GM19455 (cell line): ENCODE measurements at regions not wholly inside any gene's neighbourhood (a gene's known extent, or its start where the extent isn't known, plus 50 kb on each side); places are given as distances from the start of the nearest gene placed in this dataset.
"Not testable (repeated sequence)": the region's sequence is repeated elsewhere in the genome, so short reads cannot be mapped to it uniquely, and the experiment has no call there.

Experiments
- ATAC-seq: cut with Tn5 transposase; IDR thresholded peaks from one replicate; pipeline ENCODE4 v1.9.1; 2021; ENCODE audit not compliant: unreplicated experiment

DNA sequence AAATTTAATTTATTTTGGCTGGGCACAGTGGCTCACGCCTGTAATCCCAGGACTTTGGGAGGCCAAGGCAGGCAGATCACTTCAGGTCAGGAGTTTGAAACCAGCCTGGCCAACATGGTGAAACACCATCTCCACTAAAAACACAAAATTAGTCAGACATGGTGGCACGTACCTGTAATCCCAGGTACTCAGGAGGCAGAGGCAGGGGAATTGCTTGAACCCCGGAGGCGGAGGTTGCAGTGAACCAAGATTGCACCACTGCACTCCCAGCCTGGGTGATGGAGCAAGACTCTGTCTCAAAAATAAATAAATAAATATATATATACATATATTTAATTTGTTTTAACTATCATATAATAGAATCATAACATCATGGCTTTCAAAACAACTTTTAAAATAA lies 482.1 kb upstream of the AUTS2 start:
- not testable (repeated sequence) for ATAC-seq

DNA sequence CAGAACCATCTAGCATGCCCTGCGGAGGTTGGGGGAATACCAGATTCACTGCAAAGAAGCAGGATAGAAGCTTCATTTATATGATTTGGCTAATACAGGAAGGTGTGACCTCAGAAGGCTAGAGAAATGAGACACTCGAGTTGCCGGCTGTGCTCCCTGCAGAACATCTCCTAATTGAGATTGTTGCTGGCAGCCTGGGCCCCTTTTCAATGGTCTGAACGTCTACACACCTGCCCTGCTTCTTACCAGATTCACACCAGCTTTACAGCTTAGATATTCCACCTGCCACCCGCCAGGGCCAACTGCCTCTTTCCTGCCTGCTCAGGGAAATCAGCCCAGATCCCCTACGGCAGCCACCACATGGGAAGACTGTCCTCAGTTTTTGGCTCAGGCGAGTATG lies 475.3 kb upstream of the AUTS2 start:
- ATAC-seq: no peak

DNA sequence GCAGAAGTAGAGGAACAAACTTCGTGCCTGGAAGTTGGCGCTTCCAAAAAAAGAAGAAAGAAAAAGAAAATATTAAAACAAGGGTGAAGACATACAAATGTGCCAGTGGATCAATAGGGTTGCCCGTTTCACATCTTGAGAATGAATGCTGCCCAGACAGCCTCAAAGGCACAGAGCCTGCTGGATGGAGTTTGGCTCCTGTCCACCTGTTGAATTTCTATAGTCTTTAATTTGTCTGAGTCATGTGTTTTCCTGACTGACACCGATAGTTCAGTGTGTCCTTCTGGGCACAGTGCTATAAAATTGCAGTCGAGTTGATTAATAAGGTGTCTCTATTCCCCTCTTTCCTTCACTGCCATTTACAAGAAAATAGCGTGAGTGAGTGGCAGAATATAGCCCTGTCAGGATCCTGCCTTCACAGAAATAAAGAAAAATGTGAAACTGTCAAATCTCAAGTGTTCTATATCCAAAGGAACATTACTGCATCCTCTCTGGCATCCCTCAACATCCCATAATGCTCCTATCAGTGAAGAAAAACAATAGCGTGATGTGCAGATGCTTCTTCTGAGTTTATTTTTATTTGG lies 471.3 kb upstream of the AUTS2 start:
- ATAC-seq: no peak

DNA sequence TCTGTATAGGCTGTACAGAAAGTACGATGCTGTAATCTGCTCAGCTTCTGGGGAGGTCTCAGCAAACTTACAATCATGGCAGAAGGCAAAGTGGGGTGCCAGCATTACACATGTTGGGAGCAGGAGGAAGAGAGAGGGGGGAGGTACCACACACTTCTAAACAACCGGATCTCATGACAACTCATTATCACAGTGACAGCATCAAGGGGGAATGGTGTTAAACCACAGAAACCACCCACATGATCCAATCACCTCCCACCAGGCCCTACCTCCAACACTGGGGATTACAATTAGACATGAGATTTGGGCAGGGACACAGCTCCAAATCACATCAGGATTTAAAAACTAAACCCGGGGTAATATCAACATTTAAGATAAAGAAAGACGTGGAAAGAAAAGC lies 468.8 kb upstream of the AUTS2 start:
- no peak for ATAC-seq

DNA sequence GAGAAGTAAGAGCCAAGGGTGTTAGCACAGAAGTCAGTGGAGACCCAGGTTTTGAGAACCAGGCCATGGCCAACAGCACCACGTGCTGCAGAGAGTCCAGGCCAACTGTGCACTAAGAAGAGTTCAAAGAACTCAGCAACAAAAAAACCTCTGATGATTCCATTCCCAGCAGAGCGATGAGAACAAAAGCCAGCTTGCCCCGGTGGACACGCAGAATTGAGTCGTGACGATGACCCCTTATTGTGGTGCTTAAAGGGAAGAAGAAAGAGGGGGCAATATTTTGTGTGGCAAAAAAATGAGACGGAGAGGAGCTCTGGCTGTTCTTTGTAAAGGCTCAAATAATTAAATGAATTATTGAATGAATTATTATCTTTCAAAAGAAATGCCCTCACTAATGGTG lies 468.3 kb upstream of the AUTS2 start:
- ATAC-seq: no peak

DNA sequence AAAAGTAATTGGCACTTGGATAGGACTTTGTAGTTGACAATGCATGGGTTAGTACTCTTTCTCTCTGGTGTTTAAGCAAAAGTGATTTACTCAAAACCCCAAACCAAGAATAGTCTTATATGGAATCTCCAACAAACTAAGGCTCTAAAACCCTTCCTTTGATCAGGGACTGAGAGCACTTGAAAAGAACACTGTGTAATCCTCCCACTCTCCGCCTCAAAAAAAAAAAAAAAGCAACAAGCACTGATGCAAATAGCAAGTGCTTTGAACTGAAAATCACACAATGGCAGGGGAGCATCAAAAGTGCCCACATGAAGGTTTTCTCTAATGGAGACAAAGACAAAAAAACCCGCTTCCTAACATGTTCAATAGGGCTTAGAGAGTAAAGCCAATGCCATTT lies 467.9 kb upstream of the AUTS2 start:
- no peak for ATAC-seq

DNA sequence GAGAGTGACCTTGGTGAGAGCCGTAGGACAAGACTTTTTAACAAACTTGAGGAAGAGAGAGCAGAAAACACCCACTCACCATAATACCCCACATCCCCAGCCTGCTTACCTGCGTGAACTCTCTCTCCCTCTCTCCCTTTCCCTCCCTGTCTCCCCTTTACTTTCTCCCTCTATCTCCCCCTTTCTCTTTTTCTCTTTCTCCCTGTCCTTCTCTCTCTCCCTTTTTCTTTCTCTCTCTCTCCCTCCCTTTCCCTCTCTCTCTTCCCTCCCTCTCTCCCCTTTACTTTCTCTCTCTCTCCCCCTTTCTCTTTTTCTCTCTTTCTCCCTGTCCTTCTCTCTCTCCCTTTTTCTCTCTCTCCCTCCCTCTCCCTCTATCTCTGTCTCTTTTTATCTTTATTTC lies 464.0 kb upstream of the AUTS2 start:
- no peak for ATAC-seq

DNA sequence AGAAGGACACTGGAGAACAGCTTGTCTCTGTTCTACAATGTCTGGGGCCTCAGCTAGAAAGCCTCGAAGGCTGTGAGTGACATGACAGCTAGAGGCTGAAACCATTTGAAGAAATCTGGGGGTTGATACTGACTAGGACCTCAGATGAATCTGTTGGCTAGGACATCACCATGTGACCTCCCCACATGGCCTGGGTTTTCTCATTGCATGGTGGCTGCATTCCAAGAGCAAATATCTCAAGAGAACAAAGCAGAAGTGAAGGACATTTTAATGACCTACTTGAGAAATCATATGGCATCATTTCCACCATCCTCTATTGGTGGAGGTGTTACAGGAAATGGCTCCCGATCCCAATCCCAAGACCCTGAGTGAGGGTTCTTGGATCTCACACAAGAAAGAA lies 450.6 kb upstream of the AUTS2 start:
- no peak for ATAC-seq

DNA sequence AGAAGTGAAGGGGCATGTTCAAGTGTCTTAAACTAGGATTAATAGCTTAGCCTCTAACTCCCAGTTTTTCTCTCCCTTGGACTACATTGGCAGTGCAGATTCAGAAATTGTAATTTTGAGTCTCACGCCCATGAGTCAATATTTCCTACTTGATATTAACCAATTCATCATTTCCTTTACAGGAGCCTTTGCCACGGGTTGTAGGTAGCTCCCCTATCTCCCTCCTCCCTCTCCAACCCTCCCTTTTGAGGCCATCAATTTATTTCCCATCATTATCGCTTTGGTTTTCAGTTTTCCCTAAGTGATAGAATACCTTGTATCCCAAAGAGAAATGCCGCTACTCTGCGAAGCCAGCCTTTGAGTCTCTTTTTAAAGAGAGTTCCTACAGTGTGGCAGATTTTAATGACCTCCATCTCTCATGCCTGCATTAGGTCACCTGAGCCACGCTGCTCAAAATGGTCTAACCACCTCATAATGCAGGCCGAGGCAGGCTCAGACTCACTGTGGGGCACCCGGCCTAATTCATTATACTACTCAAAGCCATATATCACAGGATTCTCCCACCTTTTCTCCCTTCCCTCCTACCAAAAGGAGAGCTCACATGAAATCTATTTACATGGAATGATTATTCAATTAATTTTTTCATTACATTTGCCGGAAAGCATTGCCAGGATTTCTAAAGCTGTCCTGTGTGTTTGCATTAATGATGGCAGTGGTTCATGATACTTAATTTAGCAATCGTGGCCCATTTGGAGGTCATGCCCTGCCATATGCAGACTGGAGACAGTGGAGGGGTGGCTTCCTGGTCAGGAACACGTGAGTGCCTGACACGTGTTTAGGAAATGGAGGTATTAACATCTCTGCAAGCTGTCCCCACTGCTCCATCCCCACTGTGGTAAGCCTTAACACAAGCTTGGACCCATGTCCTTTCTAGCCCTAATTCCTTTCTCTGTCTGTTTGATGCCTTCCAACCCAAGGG lies 448.2 kb upstream of the AUTS2 start:
- ATAC-seq: no peak

DNA sequence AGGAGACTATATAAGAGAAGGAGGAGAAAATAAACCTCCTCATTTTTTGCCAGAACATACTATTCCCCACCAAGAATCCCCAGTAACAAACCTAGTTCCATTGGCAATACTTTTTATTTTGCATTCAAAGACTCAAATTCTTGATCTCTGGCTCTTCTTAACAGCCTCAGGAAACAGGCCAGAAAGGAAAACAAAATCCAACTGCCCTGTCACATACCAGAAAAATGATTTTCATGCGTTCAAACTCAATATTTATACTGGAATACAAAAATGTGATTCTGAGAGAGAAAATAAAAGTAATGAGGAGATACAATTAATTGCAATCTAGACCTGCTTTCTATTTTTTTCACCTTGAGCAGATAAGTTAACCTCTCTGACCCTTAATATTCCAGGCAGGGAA lies 435.9 kb upstream of the AUTS2 start:
- ATAC-seq: no peak

DNA sequence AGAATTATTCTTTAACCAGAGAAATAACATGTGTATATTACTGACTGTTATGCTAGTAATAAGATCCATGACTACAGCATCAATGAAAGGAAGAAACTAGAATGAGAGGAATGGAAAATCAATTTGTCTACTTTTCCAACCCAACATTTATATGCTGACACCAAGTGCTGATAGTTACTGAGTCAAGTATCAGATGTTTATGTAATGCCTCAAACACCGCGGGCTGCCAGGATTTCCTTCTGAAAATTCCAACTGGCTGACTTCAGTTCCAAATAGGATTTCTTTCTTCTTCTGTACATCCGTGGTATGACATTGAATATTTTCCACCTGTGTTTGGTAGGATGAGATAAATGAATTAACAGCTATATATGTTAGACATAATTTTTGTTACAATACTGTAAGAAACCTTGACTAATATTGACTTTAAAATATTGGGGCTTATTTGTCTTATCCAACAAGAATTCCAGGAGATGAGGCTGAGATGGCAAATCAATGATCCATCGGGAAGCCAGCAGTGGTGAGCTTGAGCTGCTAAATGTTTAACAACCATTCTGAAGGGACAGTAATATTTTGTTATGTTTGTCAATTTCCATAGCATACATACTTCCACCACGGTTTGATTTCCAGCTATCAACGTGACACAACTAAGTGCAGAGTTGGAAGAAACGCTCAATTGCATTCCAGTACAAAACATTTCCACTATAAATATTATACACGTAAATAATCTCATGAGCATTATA lies 435.2 kb upstream of the AUTS2 start:
- no peak for ATAC-seq

DNA sequence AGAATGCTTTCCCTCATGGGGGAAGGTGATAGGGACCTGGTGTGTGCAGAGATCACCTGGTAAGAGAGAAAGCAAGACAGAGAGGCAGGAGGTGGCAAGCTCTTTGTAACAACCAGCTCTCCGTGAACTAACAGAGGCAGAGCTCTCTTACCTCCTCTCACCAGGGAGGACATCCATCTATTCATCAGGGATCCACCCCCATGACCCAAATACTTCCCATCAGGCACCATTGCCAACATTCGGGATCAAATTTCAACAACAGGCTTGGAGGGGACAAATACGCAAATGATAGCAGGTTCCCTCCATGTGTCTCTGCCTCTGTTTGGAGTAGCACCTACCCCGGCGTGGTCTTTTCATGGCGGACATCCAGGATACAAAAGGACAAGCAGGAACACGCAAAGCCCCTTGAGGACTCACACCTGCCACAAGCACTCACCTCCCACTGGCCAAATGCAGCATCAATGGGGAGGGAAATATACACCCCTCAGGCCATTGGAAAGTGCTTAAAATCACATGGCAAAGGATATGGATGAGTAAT lies 431.2 kb upstream of the AUTS2 start:
- no peak for ATAC-seq

DNA sequence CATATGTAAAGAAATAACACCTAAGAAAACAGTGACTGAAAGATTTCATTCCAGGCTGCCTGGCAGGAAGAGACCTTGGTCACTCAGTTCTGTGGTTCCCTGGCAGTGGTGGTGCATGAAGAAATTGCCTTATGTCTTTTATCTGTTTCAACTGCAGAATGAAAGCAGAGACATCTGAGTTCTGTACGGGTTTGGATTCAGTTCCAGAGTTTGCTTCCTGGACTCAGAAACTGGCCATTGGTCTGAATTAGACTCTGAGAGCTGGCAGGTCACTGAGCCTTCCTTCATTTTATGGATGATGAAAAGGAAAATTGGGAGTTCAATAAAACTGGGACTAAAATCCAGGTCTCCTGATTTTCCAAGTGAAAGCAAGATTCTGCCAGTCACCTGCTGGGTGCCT lies 428.9 kb upstream of the AUTS2 start:
- no peak for ATAC-seq

DNA sequence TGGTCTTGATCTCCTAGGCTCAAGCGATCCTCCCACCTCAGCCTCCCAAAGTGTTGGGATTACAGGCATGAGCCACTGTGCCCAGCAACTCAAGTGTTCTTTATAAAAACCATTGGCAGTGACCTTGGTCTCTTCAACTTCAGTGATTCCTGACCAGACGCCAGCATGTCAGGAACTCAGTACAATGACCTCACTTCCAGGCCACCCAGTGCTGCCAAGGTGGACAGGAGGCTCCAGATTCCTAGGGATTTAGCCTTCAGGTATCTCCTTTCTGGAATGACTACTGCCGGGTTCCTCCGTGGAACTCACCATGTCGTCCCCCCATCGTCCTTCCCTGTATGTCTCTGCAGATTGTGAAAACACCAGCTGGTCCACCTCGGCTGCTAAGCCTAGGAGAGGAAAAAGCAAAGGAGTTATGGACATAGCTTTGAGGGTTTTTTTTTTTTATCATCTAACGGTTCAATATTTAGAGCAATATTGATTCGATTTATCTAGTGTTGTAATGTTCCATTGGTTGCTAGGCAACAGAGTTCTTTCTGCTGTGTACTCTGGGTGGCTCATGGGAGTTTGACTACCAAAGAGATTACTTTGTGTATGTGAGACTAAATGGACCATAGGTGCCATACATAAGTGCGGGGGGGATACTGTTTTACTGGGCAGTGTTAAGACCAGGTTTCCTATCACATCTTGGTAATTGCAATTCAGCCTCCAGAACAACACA lies 425.8 kb upstream of the AUTS2 start:
- ATAC-seq: no peak

DNA sequence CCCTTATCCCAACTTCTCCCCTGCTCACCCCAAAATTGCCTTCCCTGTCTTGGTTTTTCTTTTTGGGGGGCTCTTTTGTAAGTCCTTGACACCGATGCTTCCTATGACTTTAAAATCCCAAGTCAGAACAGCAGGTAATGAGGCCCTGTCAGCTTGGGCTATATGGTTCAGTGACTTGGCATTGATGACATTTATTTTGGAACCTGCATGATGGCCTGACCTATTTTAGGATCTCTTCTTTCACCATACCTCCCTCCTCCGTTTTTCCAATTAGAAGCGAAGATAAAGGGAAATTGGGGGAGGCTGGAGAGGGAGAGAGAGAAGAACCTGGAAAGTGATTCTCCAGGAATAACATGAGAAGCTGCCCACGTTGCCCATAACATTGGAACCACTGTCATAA lies 424.9 kb upstream of the AUTS2 start:
- no peak for ATAC-seq

DNA sequence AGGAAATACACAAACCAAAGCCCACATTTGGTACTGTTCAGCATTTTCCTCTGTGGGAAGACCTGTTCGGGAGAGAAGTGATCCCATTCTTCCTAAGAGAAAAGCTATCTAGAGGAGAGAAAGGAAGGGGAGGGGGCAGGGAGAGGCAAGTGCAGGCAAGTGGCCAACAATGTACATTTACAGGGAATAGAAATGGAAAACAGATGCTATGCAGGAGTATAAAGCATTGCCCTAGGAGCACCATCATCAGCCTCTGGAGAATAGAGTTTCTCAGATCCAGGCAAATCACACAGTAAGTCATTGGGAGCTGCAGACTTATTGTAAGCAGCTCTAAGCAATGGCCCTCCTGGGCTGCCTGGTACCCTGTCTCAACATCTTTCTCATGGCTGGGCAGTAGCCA lies 424.4 kb upstream of the AUTS2 start:
- ATAC-seq: no peak

DNA sequence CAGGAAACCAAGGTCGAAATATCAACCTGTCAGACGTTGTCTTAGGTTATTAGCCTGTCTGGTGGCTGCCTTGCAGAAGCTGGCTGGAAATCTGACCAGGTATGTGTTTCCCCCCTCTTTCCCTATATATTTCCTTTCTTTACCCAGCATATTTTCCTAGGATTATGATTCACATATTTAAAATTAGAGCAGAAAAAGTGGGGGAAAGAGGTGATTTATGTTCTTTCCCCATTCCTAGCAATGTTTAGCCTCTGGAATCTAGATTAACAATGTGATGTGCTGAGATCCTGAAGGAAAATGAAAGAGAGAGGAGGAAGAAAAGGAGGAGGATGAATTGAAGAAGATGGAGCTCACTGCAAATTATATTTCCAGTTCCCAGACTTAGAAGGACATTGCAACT lies 421.4 kb upstream of the AUTS2 start:
- no peak for ATAC-seq

DNA sequence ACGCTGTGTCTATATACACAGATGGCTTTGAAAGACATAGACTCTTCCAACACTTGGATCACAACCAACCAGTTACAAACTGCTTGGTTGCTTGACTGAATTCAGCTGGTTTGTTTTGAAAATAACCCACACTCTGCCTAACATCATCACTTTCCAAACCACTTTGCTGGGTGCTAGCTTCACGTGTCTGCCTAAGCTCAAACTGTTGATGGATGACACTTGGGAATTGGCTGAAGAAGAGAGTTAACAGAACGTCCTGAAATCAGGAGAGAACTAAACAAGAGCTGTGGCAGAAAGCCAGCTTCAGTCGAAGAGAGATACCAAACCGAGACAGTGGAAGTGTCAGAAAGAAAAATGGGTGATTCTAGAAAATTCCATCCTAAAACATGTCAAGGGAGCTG lies 420.8 kb upstream of the AUTS2 start:
- no peak for ATAC-seq

DNA sequence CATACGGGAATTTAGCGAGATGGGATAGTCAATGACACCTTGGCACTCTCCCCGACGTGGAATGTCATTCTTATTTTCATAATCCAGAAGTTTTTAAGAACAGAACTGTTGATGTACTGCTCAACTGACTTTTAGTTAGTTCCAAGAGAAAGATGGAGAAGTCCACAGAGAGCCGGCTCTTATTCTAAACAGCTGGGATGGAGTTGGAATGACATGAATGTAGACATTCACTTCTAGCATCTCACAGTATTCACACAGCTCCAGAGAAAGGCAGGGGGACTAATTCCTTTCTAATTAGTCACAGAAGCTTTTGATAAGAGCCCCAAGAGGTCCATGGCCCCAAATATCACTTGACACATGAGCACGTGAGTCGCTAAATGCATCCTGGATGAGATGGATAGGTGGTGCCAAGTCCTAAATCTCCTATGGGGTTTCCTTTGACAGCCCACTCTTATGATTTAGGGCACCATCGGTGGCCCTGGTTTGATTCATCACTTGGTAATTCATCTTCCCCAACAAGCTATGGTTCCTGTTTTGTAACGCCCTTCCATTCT lies 420.3 kb upstream of the AUTS2 start:
- ATAC-seq: no peak

DNA sequence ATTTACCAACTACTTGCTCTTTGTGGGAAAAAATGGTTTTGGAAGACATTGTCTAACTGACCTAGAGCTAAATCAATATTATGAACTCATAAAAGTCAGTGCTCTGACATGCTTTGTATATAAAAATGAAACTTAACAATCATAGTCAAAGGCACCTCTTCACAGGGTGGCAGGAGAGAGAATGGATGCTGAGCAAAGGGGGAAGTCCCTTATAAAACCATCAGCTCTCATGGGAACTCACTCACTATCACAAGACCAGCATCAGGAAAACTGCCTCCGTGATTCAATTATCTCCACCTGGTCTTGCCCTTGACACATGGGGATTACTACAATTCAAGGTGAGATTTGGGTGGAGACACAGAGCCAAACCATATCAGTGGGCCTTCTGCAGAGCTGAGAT lies 417.6 kb upstream of the AUTS2 start:
- ATAC-seq: no peak
